GM12873 (cell line): ENCODE measurements at regions not wholly inside any gene's neighbourhood (a gene's known extent, or its start where the extent isn't known, plus 50 kb on each side); places are given as distances from the start of the nearest gene placed in this dataset.

ENCODE experiments used
- CTCF ChIP-seq: IDR thresholded peaks from 2 replicates; pipeline ENCODE4 v1.5.1; 2012; ENCODE audit warnings: low read depth, mild to moderate bottlenecking, moderate library complexity, low read length, control low read depth; ENCODE audit not compliant: insufficient read depth; ENCODE audit errors: missing control alignments

GRCh38 chr7:142616842-142617241 is 132.4 kb upstream of the PRSS1 start:
- no peak for TF ChIP-seq CTCF

GRCh38 chr7:142616121-142616643 is 133.1 kb upstream of the PRSS1 start:
- TF ChIP-seq CTCF: no peak

- TF ChIP-seq CTCF: no peak
These were observed 133.8 kb upstream of the PRSS1 start for GRCh38 chr7:142615508-142615907.

- no peak for TF ChIP-seq CTCF
These were observed 135.2 kb upstream of the PRSS1 start for GRCh38 chr7:142614116-142614515.

GRCh38 chr7:142612237-142612881 is 136.9 kb upstream of the PRSS1 start:
- TF ChIP-seq CTCF: no peak

GRCh38 chr7:142611566-142612236 is 137.6 kb upstream of the PRSS1 start:
- TF ChIP-seq CTCF: no peak

GRCh38 chr7:142608630-142609428 is 140.4 kb upstream of the PRSS1 start:
- no peak for TF ChIP-seq CTCF
